CD4-positive, CD25-positive, alpha-beta regulatory T cell (primary cell): ENCODE measurements at regions not wholly inside any gene's neighbourhood (a gene's known extent, or its start where the extent isn't known, plus 50 kb on each side); places are given as distances from the start of the nearest gene placed in this dataset.
A peak's percentile ranks its signal among the peaks of the same experiment; 100 is the strongest.

ENCODE experiments used
- ATAC-seq, 2 donors: fragments of 150-1000 bp; cut with Tn5 transposase; one replicate each; pipeline ENCODE4 v1.10.0; 2021; ENCODE audit warnings: low read depth in 2 of 2, moderate number of reproducible peaks in 2 of 2, moderate library complexity in 1 of 2
- DNase-seq, 3 donors: peaks; one replicate each; pipeline versions ENCODE4 v3.0.0 to v3.0.0-alpha.2; 2012 to 2022; ENCODE audit warnings: mixed read lengths in 1 of 3
- H3K27ac ChIP-seq: one replicate; pipeline ENCODE4 v1.7.0; 2013; ENCODE audit warnings: mild to moderate bottlenecking, low read length; ENCODE audit not compliant: insufficient read depth, poor library complexity, severe bottlenecking
- H3K27me3 ChIP-seq: one replicate; pipeline ENCODE4 v1.7.0; 2013; ENCODE audit warnings: low read length; ENCODE audit not compliant: control insufficient read depth, insufficient read depth
- H3K36me3 ChIP-seq: one replicate; pipeline ENCODE4 v1.7.0; 2013; ENCODE audit warnings: mild to moderate bottlenecking, low read length, moderate library complexity; ENCODE audit not compliant: control insufficient read depth, insufficient read depth
- H3K4me1 ChIP-seq: 2 replicates; pipeline ENCODE4 v1.7.0; 2013; ENCODE audit warnings: mild to moderate bottlenecking, low read length; ENCODE audit not compliant: insufficient read depth, control insufficient read depth, poor library complexity, severe bottlenecking
- H3K4me3 ChIP-seq: one replicate; pipeline ENCODE4 v1.7.0; 2013; ENCODE audit warnings: low read depth, mild to moderate bottlenecking, low read length, moderate library complexity
- H3K9me3 ChIP-seq, 2 experiments: 1 replicate in 1 of 2; 2 replicates in 1 of 2; pipeline ENCODE4 v1.7.0; 2013; ENCODE audit warnings: low read length in 2 of 2, mild to moderate bottlenecking in 1 of 2, moderate library complexity in 1 of 2; ENCODE audit not compliant: control insufficient read depth in 2 of 2
- H3K27ac Mint-ChIP-seq, 3 donors: one replicate each; pipeline ENCODE4 v1.8.0; 2020 to 2022; ENCODE audit warnings: mild to moderate bottlenecking in 3 of 3, mixed read lengths in 3 of 3, moderate library complexity in 2 of 3
- H3K27me3 Mint-ChIP-seq: one replicate; pipeline ENCODE4 v1.8.0; 2022; ENCODE audit warnings: mild to moderate bottlenecking, mixed read lengths
- H3K36me3 Mint-ChIP-seq: one replicate; pipeline ENCODE4 v1.8.0; 2020; ENCODE audit warnings: mixed read lengths
- H3K4me1 Mint-ChIP-seq, 4 donors: one replicate each; pipeline ENCODE4 v1.8.0; 2020 to 2022; ENCODE audit warnings: mixed read lengths in 4 of 4, mild to moderate bottlenecking in 1 of 4
- H3K4me3 Mint-ChIP-seq, 4 donors: one replicate each; pipeline ENCODE4 v1.8.0; 2020 to 2022; ENCODE audit warnings: mild to moderate bottlenecking in 4 of 4, mixed read lengths in 4 of 4, moderate library complexity in 3 of 4
- H3K9me3 Mint-ChIP-seq, 7 donors: one replicate each; pipeline ENCODE4 v1.8.0; 2020 to 2022; ENCODE audit warnings: mixed read lengths in 7 of 7, mild to moderate bottlenecking in 3 of 7, moderate library complexity in 2 of 7

DNA sequence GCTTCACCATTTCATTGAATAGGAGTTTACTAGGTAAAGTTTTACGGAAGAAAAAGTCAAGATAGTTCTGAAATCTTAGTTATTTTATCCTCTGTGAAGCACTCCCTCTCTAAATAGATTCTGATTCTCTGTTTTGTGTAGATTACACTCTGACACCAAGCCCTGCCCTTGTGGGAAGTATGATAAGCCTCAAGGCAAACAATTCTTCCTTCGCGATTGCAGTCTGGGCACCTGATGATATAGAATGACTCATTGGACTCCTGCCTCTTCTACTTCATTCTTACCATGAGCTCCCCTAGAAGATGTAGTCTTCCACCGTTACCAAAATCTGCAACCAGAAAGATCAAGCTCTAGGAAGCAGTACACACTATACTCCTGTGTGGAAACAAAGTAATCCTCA, 626.9 kb upstream of the PTGER4 start:
- peaks cover 0 to 2% (median 0%) of the 10 kb centered on the region in 7 donors for H3K9me3 Mint-ChIP-seq

DNA sequence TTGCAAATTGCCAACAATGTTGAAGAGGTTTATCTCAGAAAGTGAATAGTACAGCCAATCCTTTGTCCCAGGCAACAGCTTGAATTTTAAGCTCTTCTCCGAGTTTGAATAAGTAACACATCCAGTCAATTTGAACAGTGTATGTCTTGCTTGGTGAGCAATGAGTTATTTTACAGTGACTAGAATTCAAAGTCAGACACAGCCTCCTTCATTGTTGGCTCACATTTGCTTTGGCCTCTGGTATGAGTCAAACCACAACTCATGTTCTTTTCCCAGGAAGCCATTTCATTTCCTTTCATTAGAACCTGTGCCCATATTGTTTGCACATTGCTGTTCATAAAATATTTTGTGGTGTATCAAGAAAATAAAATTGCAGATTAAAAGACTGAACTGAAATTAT, 622.0 kb upstream of the DAB2 start:
- Histone ChIP-seq H3K27ac (no peak overlapping the region), H3K9me3 (no peaks in the 10 kb centered on the region), H3K4me1 (no peaks in the 10 kb centered on the region), H3K36me3 (no peaks in the 10 kb centered on the region), H3K4me3 (no peak overlapping the region), H3K27me3 (peaks cover 3% of the 10 kb centered on the region)
- H3K4me1 Mint-ChIP-seq = no peaks in the 10 kb centered on the region
- H3K4me3 Mint-ChIP-seq = no peak overlapping the region
- no peak overlapping the region for H3K27ac Mint-ChIP-seq
- DNase-seq (no peak), ATAC-seq (no peak)
- H3K36me3 Mint-ChIP-seq = no peaks in the 10 kb centered on the region
- H3K27me3 Mint-ChIP-seq = peaks cover 18% of the 10 kb centered on the region
- peaks cover 0 to 4% (median 0%) of the 10 kb centered on the region in 7 donors for H3K9me3 Mint-ChIP-seq

More for the DNA sequence above, 626.9 kb upstream of the PTGER4 start:
- Histone ChIP-seq H3K4me1 (no peaks in the 10 kb centered on the region), H3K27me3 (peaks cover 3% of the 10 kb centered on the region), H3K36me3 (no peaks in the 10 kb centered on the region), H3K27ac (no peak overlapping the region), H3K9me3 (no peaks in the 10 kb centered on the region), H3K4me3 (no peak overlapping the region)
- Mint-ChIP-seq H3K27me3 (peaks cover 9% of the 10 kb centered on the region), H3K4me3 (no peak overlapping the region), H3K36me3 (no peaks in the 10 kb centered on the region), H3K4me1 (no peaks in the 10 kb centered on the region), H3K27ac (no peak overlapping the region)
- DNase-seq (no peak), ATAC-seq (no peak)

DNA sequence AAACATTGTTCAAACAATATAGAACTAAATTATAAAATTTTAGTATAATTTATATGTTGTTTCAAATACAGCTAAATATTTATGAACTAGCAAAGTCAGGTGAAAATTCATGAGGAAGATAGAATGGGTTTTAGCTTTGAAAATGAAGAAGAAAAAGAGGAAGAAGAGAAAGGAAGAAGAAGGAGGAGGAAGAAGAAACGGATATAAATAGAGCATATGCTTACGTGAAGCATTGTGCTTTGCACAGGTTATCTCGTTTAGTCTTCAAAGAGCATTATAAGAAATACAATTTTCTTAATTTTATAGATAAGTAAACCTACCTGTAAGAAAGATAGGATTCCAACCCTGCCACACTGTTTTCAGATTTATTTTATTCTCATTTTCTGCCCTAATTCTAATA, 620.6 kb upstream of the DAB2 start:
- no peaks in the 10 kb centered on the region for H3K4me1 ChIP-seq
- no peaks in the 10 kb centered on the region for H3K9me3 ChIP-seq
- Mint-ChIP-seq H3K9me3 (peaks cover 0 to 4% (median 0%) of the 10 kb centered on the region in 7 donors), H3K4me1 (no peaks in the 10 kb centered on the region), H3K4me3 (no peak overlapping the region), H3K36me3 (no peaks in the 10 kb centered on the region), H3K27me3 (peaks cover 18% of the 10 kb centered on the region), H3K27ac (no peak overlapping the region)
- DNase-seq (no peak), ATAC-seq (no peak)
- H3K27me3 ChIP-seq = peaks cover 3% of the 10 kb centered on the region
- H3K4me3 ChIP-seq = no peak overlapping the region
- no peaks in the 10 kb centered on the region for H3K36me3 ChIP-seq
- no peak overlapping the region for H3K27ac ChIP-seq

DNA sequence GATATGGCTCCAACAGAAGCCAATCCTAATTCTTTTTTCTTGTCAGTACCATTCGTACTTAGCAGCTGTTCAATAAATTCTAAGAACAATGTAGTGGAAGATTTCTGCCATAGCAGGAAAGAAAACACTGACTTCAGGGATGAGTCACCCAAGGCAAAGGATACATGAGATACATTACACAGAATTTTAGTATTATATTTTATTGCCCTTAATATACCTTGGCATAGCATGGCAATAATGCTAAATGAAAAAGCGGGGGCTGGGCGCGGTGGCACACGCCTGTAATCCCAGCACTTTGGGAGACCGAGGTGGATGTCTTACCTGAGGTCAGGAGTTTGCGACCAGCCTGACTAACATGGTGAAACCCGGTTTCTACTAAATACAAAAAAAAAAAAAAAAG, 619.1 kb upstream of the DAB2 start:
- DNase-seq (no peak), ATAC-seq (no peak)
- H3K36me3 Mint-ChIP-seq = no peaks in the 10 kb centered on the region
- H3K4me1 Mint-ChIP-seq = no peaks in the 10 kb centered on the region
- Histone ChIP-seq H3K4me1 (no peaks in the 10 kb centered on the region), H3K36me3 (no peaks in the 10 kb centered on the region), H3K4me3 (no peak overlapping the region), H3K27me3 (no peaks in the 10 kb centered on the region), H3K9me3 (no peaks in the 10 kb centered on the region), H3K27ac (no peak overlapping the region)
- H3K9me3 Mint-ChIP-seq = peaks cover 0 to 3% (median 0%) of the 10 kb centered on the region in 7 donors
- peaks cover 20% of the 10 kb centered on the region for H3K27me3 Mint-ChIP-seq
- no peak overlapping the region for H3K27ac Mint-ChIP-seq
- no peak overlapping the region for H3K4me3 Mint-ChIP-seq

DNA sequence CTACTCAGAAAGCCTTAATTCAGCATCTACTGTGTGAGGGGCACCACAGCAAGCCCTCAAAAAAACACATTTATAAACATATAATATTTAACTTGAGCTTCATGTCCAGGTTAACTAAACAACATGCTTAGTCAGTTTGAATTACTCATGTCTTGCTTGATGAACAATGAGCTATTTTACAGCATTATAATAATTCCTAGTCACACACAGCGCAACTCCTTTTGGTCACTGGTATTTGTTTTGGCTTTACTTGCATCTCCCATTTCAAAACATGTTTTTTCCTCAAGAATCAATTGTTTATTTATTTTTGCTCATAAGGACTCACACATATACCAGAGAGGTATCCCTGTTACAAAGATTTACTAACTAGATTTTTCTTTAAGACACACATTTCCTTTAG, 616.7 kb upstream of the DAB2 start:
- Mint-ChIP-seq H3K27ac (no peak overlapping the region), H3K4me3 (no peak overlapping the region), H3K27me3 (peaks cover 23% of the 10 kb centered on the region), H3K36me3 (no peaks in the 10 kb centered on the region), H3K9me3 (peaks cover 0 to under 1% (median 0%) of the 10 kb centered on the region in 7 donors), H3K4me1 (no peaks in the 10 kb centered on the region)
- Histone ChIP-seq H3K4me3 (no peak overlapping the region), H3K4me1 (no peaks in the 10 kb centered on the region), H3K27ac (no peak overlapping the region), H3K36me3 (no peaks in the 10 kb centered on the region), H3K27me3 (no peaks in the 10 kb centered on the region), H3K9me3 (no peaks in the 10 kb centered on the region)
- DNase-seq = no peak
- ATAC-seq = no peak

DNA sequence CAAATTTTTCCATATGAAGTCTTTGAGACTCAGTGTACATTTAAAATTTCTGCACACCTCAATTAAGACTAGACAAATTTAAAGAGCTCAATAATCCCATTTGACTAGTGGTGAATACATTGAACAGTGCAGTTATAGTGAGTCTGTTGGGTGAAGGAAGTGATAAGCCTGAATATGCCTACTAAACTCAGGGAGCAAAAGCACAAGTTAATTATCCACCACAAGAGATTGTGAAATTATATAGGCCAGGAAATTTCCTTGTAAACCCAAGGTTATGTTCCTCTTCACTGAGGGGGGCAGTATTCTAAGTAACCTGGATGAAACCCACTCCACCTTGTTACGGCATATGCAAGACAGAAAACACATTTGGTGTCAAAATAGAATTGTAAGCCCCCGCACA, 612.9 kb upstream of the DAB2 start:
- no peak for DNase-seq

DNA sequence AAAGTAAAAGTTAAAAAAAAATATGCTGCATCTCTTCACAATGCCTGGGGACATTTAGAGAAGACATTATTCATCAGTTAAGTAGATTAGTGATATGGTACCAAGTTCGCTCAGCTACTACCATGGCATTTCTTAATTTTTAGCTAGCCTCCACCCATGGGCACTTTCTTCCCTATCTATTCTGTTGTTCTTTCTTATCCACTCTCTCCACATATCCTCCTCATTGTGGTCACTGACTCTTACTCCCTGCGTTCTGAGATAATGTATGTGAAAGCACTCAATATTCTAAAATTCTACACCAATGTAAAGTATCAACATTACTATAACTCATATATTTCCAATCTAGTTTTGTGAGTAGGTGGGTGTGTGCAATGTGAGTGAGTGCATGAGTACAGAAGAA, 609.7 kb upstream of the DAB2 start:
- ATAC-seq (no peak), DNase-seq (no peak)
- Mint-ChIP-seq H3K9me3 (no peaks in the 10 kb centered on the region), H3K4me1 (peaks cover 0 to 4% (median 1%) of the 10 kb centered on the region in 4 donors), H3K4me3 (no peak overlapping the region), H3K27me3 (peaks cover 11% of the 10 kb centered on the region), H3K27ac (no peak overlapping the region), H3K36me3 (no peaks in the 10 kb centered on the region)
- H3K9me3 ChIP-seq = no peaks in the 10 kb centered on the region
- no peaks in the 10 kb centered on the region for H3K36me3 ChIP-seq
- no peaks in the 10 kb centered on the region for H3K27me3 ChIP-seq
- no peaks in the 10 kb centered on the region for H3K4me1 ChIP-seq
- no peak overlapping the region for H3K27ac ChIP-seq
- no peak overlapping the region for H3K4me3 ChIP-seq

More for the DNA sequence above, 612.9 kb upstream of the DAB2 start:
- Mint-ChIP-seq H3K36me3 (no peaks in the 10 kb centered on the region), H3K27me3 (peaks cover 11% of the 10 kb centered on the region), H3K4me3 (no peak overlapping the region), H3K27ac (no peak overlapping the region), H3K4me1 (peaks cover 0 to 4% (median 1%) of the 10 kb centered on the region in 4 donors), H3K9me3 (no peaks in the 10 kb centered on the region)
- no peaks in the 10 kb centered on the region for H3K27me3 ChIP-seq
- ATAC-seq = no peak
- H3K9me3 ChIP-seq = no peaks in the 10 kb centered on the region
- H3K27ac ChIP-seq = no peak overlapping the region
- no peaks in the 10 kb centered on the region for H3K36me3 ChIP-seq
- H3K4me1 ChIP-seq = no peaks in the 10 kb centered on the region
- H3K4me3 ChIP-seq = no peak overlapping the region

DNA sequence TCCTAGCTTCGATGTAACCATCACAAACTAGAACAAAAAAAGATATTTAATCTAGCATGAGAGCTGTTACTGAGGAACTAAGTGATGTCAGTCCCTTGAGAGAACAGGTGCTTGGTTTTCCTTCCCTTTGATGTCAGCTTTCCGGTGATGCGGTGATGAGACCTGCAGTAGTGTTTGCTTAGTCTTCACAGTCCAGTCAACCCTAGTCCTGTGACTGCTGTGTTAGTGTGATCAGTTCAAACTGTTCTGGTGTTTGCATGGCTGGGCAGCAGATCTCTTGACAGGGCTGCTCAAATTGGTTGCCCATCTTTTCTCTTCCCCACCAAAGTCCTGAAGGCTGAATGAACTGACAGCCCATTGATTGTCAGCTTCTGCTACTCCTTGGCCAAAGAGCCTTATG, 608.6 kb upstream of the DAB2 start:
- no peak overlapping the region for H3K27ac Mint-ChIP-seq
- H3K4me1 Mint-ChIP-seq = peaks cover 0 to 4% (median 1%) of the 10 kb centered on the region in 4 donors
- Histone ChIP-seq H3K36me3 (no peaks in the 10 kb centered on the region), H3K27me3 (no peaks in the 10 kb centered on the region), H3K4me1 (no peaks in the 10 kb centered on the region), H3K9me3 (no peaks in the 10 kb centered on the region), H3K4me3 (no peak overlapping the region), H3K27ac (no peak overlapping the region)
- H3K9me3 Mint-ChIP-seq = no peaks in the 10 kb centered on the region
- peaks cover 17% of the 10 kb centered on the region for H3K27me3 Mint-ChIP-seq
- no peaks in the 10 kb centered on the region for H3K36me3 Mint-ChIP-seq
- H3K4me3 Mint-ChIP-seq = no peak overlapping the region
- peak; percentile 52 to 57 for ATAC-seq
- DNase-seq = peak in 1 of 3 donors; percentile 23
